H1 (cell line): ENCODE measurements at regions not wholly inside any gene's neighbourhood (a gene's known extent, or its start where the extent isn't known, plus 50 kb on each side); places are given as distances from the start of the nearest gene placed in this dataset.

Experiments
- CTCF ChIA-PET: fragments of 300-600 bp; sonication (Branson Sonifier 250); formaldehyde crosslinking; loops from one replicate; lab custom pipeline; 2021; ENCODE audit not compliant: partially characterized antibody; lab: Charles Lee
- POLR2A ChIA-PET: fragments of 300-600 bp; sonication (Branson Sonifier 250); formaldehyde crosslinking; loops from one replicate; lab custom pipeline; 2021; ENCODE audit warnings: inconsistent platforms; ENCODE audit not compliant: partially characterized antibody; lab: Charles Lee
- DNase-seq, 2 experiments: peaks; one replicate each; pipeline versions ENCODE4 v3.0.0 to v3.0.0-alpha.2; 2010 to 2022; ENCODE audit warnings: low spot score in 2 of 2, low read depth in 1 of 2, mixed read lengths in 1 of 2
- FAIRE-seq: peaks from 2 replicates; lab custom pipeline; 2011; peaks lifted over from hg19 to GRCh38; lab: Jason Lieb, UNC
- H2AFZ ChIP-seq: 2 replicates; pipeline ENCODE4 v1.8.1; 2012; ENCODE audit warnings: low read length, inconsistent platforms
- H2AK5ac ChIP-seq: 2 replicates; pipeline ENCODE4 v1.6.1; 2013; ENCODE audit warnings: low read depth, low read length
- H2BK120ac ChIP-seq: replicated peaks from 2 replicates; pipeline ENCODE3; 2013; ENCODE audit warnings: low read depth, low read length, inconsistent platforms
- H2BK12ac ChIP-seq: 2 replicates; pipeline ENCODE4 v1.6.1; 2013; ENCODE audit warnings: low read depth, low read length
- H2BK15ac ChIP-seq: 2 replicates; pipeline ENCODE4 v1.6.1; 2013; ENCODE audit warnings: low read length
- H2BK20ac ChIP-seq: 2 replicates; pipeline ENCODE4 v1.6.1; 2013; ENCODE audit warnings: low read length
- H2BK5ac ChIP-seq: 2 replicates; pipeline ENCODE4 v1.6.1; 2013; ENCODE audit warnings: low read depth, low read length
- H3K14ac ChIP-seq: 2 replicates; pipeline ENCODE4 v1.6.1; 2013; ENCODE audit warnings: inconsistent platforms; ENCODE audit not compliant: insufficient read length
- H3K18ac ChIP-seq: 2 replicates; pipeline ENCODE4 v1.6.1; 2013; ENCODE audit warnings: low read length; ENCODE audit errors: extremely low read depth
- H3K23ac ChIP-seq: 2 replicates; pipeline ENCODE4 v1.6.1; 2013; ENCODE audit warnings: inconsistent platforms; ENCODE audit not compliant: insufficient read length
- H3K23me2 ChIP-seq: 2 replicates; pipeline ENCODE4 v1.6.1; 2013; ENCODE audit warnings: low read depth, low read length
- H3K27ac ChIP-seq: 2 replicates; pipeline ENCODE4 v1.6.1; 2011; ENCODE audit warnings: low read depth, low read length, inconsistent platforms
- H3K27me3 ChIP-seq, 4 experiments: replicated peaks in 1 of 4; 1 replicate in 1 of 4; 2 replicates in 3 of 4; pipeline versions ENCODE4 v1.6.1 to v1.8.1; 2011 to 2013; ENCODE audit warnings: low read length in 3 of 4, mild to moderate bottlenecking in 3 of 4, inconsistent platforms in 2 of 4, mixed read lengths in 2 of 4, moderate library complexity in 1 of 4; ENCODE audit not compliant: control insufficient read depth in 3 of 4, insufficient read depth in 3 of 4; ENCODE audit errors: extremely low read depth in 1 of 4
- H3K36me3 ChIP-seq, 4 experiments: 2 replicates each; pipeline versions ENCODE4 v1.6.1 to v1.8.1; 2011 to 2013; ENCODE audit warnings: mild to moderate bottlenecking in 4 of 4, low read length in 3 of 4, moderate library complexity in 2 of 4, control low read depth in 1 of 4, inconsistent platforms in 1 of 4; ENCODE audit not compliant: insufficient read depth in 4 of 4, control insufficient read depth in 2 of 4
- H3K4ac ChIP-seq: replicated peaks from 2 replicates; pipeline ENCODE3; 2013; ENCODE audit warnings: low read length, low read depth, mixed read lengths, inconsistent platforms; ENCODE audit not compliant: insufficient read length
- H3K4me1 ChIP-seq, 4 experiments: replicated peaks in 1 of 4; 1 replicate in 1 of 4; 2 replicates in 3 of 4; pipeline versions ENCODE4 v1.6.1 to v1.8.1; 2011 to 2013; ENCODE audit warnings: low read length in 3 of 4, inconsistent platforms in 2 of 4, mixed read lengths in 1 of 4; ENCODE audit not compliant: insufficient read depth in 4 of 4, control insufficient read depth in 3 of 4
- H3K4me2 ChIP-seq, 2 experiments: 2 replicates each; pipeline versions ENCODE4 v1.6.1 to v1.8.1; 2011 to 2013; ENCODE audit warnings: low read depth in 2 of 2, low read length in 2 of 2, control low read depth in 1 of 2, inconsistent platforms in 1 of 2, mild to moderate bottlenecking in 1 of 2; ENCODE audit not compliant: insufficient read depth in 1 of 2
- H3K4me3 ChIP-seq, 4 experiments: fragments of 200-600, 300-600 bp in 1 of 4; sonication (generic), shearing (Covaris generic), sonication (Bioruptor Twin) in 1 of 4; 2 replicates each; pipeline versions ENCODE4 v1.5.1 to v1.8.1; 2011 to 2016; ENCODE audit warnings: low read length in 4 of 4, low read depth in 3 of 4, control low read depth in 2 of 4, inconsistent platforms in 2 of 4, mild to moderate bottlenecking in 2 of 4, mixed read lengths in 1 of 4, moderate library complexity in 1 of 4; ENCODE audit not compliant: insufficient read depth in 2 of 4; ENCODE audit errors: extremely low read depth in 1 of 4
- H3K56ac ChIP-seq: replicated peaks from 2 replicates; pipeline ENCODE3; 2013; ENCODE audit warnings: low read depth, mild to moderate bottlenecking, mixed read lengths, low read length, inconsistent platforms; ENCODE audit not compliant: insufficient read length
- H3K79me1 ChIP-seq: 2 replicates; pipeline ENCODE4 v1.6.1; 2013; ENCODE audit warnings: low read depth, low read length, control low read depth
- H3K79me2 ChIP-seq, 2 experiments: 2 replicates each; pipeline versions ENCODE4 v1.6.1 to v1.8.1; 2012 to 2013; ENCODE audit warnings: low read length in 2 of 2, mild to moderate bottlenecking in 2 of 2, inconsistent platforms in 1 of 2; ENCODE audit not compliant: insufficient read depth in 2 of 2, control insufficient read depth in 1 of 2
- H3K9ac ChIP-seq, 4 experiments: replicated peaks in 1 of 4; 1 replicate in 1 of 4; 2 replicates in 3 of 4; pipeline versions ENCODE4 v1.6.1 to v1.8.1; 2011 to 2013; ENCODE audit warnings: low read depth in 3 of 4, low read length in 3 of 4, control low read depth in 2 of 4, mild to moderate bottlenecking in 2 of 4, moderate library complexity in 2 of 4, inconsistent platforms in 1 of 4; ENCODE audit errors: extremely low read depth in 1 of 4
- H3K9me3 ChIP-seq, 2 experiments: 2 replicates each; pipeline versions ENCODE4 v1.6.1 to v1.8.1; 2012 to 2013; ENCODE audit warnings: mild to moderate bottlenecking in 2 of 2, moderate library complexity in 2 of 2, control low read depth in 1 of 2, inconsistent platforms in 1 of 2, low read depth in 1 of 2, low read length in 1 of 2, mixed read lengths in 1 of 2; ENCODE audit not compliant: insufficient read depth in 2 of 2
- H4K20me1 ChIP-seq, 2 experiments: replicated peaks in 1 of 2; 2 replicates each; pipeline versions ENCODE3 to v1.8.1; 2011 to 2013; ENCODE audit warnings: inconsistent platforms in 2 of 2, low read length in 2 of 2, mild to moderate bottlenecking in 1 of 2; ENCODE audit not compliant: insufficient read depth in 2 of 2, control insufficient read depth in 1 of 2
- H4K5ac ChIP-seq: 2 replicates; pipeline ENCODE4 v1.6.1; 2013; ENCODE audit warnings: low read length, low read depth, mixed read lengths, inconsistent platforms; ENCODE audit not compliant: insufficient read length
- H4K8ac ChIP-seq: 2 replicates; pipeline ENCODE4 v1.8.0; 2013; ENCODE audit warnings: mild to moderate bottlenecking, moderate library complexity, low read length, inconsistent platforms; ENCODE audit not compliant: insufficient read depth; ENCODE audit errors: extremely low read depth
- H4K91ac ChIP-seq: replicated peaks from 2 replicates; pipeline ENCODE3; 2013; ENCODE audit warnings: low read length, mixed read lengths, inconsistent platforms; ENCODE audit not compliant: insufficient read length
- BACH1 ChIP-seq: IDR thresholded peaks from 2 replicates; pipeline ENCODE4 v1.6.1; 2012; ENCODE audit warnings: low read length, improper control_type of control experiment
- BCL11A ChIP-seq, 2 experiments: IDR thresholded peaks; one replicate each; pipeline ENCODE4 v1.6.1; 2011; ENCODE audit warnings: low read depth in 2 of 2, low read length in 2 of 2, mild to moderate bottlenecking in 2 of 2
- BRCA1 ChIP-seq: IDR thresholded peaks from 2 replicates; pipeline ENCODE4 v1.6.1; 2012; ENCODE audit warnings: low read depth, low read length, improper control_type of control experiment
- CEBPB ChIP-seq: IDR thresholded peaks from 2 replicates; pipeline ENCODE4 v1.6.1; 2012; ENCODE audit warnings: low read depth, low read length
- EGR1 ChIP-seq: IDR thresholded peaks from 2 replicates; pipeline ENCODE4 v1.6.1; 2011; ENCODE audit warnings: low read depth, low read length, borderline replicate concordance
- HDAC2 ChIP-seq, 2 experiments: fragments of 300-600 bp in 1 of 2; sonication (generic) in 1 of 2; IDR thresholded peaks; 2 replicates each; pipeline ENCODE4 v1.6.1; 2011 to 2012; ENCODE audit warnings: low read depth in 2 of 2, low read length in 2 of 2, mild to moderate bottlenecking in 2 of 2, moderate library complexity in 2 of 2, borderline replicate concordance in 1 of 2, inconsistent platforms in 1 of 2
- KDM1A ChIP-seq: fragments of 200-600, 300-600 bp; sonication (generic); IDR thresholded peaks from 2 replicates; pipeline ENCODE4 v1.7.1; 2016; ENCODE audit warnings: mild to moderate bottlenecking, low read length, borderline replicate concordance
- POLR2AphosphoS5 ChIP-seq: IDR thresholded peaks from 2 replicates; pipeline ENCODE4 v1.6.1; 2011; ENCODE audit warnings: low read depth, low read length
- RNF2 ChIP-seq: fragments of 200-900, 300-1000 bp; sonication (generic); IDR thresholded peaks from 2 replicates; pipeline ENCODE4 v1.7.1; 2016; ENCODE audit warnings: borderline replicate concordance, low read depth, mild to moderate bottlenecking, antibody characterized with exemption, low read length; ENCODE audit not compliant: poor library complexity, severe bottlenecking; ENCODE audit errors: missing control alignments
- SIRT6 ChIP-seq: IDR thresholded peaks from one replicate; pipeline ENCODE4 v1.7.1; 2012; ENCODE audit warnings: low read length, inconsistent platforms
- TAF7 ChIP-seq: optimal IDR thresholded peaks from 2 replicates; pipeline ENCODE3; 2011; ENCODE audit warnings: low read depth, mild to moderate bottlenecking, inconsistent platforms, low read length, moderate library complexity, borderline replicate concordance
- WGBS, 2 experiments: shearing (Covaris generic) in 1 of 2; methylation state at CpG; one replicate each; pipeline versions ENCODE4 v1.1.6 to v1.1.7; 2013 to 2015; ENCODE audit warnings: low lambda C conversion rate in 2 of 2, mixed read lengths in 2 of 2, inconsistent platforms in 1 of 2, low coverage in 1 of 2, missing lambda C conversion rate in 1 of 2; ENCODE audit not compliant: insufficient replicate concordance in 2 of 2, insufficient coverage in 1 of 2, insufficient read length in 1 of 2; ENCODE audit errors: extremely low coverage in 1 of 2, missing lambda C conversion rate in 1 of 2; 5-methylcytosine and 5-hydroxymethylcytosine counted together
- TF ChIP-seq, protein P1 (sequence below), 3 experiments: IDR thresholded peaks; 1 replicate in 2 of 3; 2 replicates in 1 of 3; pipeline versions ENCODE4 v1.5.1 to v1.6.1; 2011; ENCODE audit warnings: low read length in 3 of 3, mild to moderate bottlenecking in 3 of 3, inconsistent platforms in 2 of 3, low read depth in 1 of 3, moderate library complexity in 1 of 3; ENCODE audit not compliant: insufficient read depth in 1 of 3; ENCODE audit errors: control extremely low read depth in 1 of 3

DNA sequence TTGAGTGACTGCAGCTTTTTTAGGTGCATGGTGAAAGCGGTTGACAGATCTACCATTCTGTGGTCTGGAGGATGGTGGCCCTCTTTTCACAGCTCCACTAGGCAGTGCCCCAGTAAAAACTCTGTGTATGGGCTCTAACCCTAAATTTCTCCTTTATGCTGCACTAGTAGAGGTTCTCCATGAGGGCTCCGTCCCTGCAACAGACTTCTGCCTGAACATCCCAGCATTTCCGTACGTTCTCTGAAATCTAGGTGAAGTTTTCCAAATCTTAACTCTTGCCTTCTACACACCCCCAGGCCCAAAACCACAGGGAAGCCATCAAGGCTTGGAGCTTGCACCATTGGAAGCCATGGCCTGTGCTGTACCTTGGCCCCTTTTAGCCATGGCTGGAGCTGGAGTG lies 1898.1 kb upstream of the NUDT12 start:
- DNase-seq, result no peak
- no peak overlapping the region for H2AK5ac ChIP-seq
- H2BK15ac ChIP-seq, result no peak overlapping the region
- H3K27me3 ChIP-seq, result no peaks in the 10 kb centered on the region
- POLR2A ChIA-PET, result no interaction called here
- H3K36me3 ChIP-seq, result peaks cover 0 to 3% (median 0%) of the 10 kb centered on the region in 4 experiments; a peak in 1 of 8 replicates
- FAIRE-seq, result no peak
- no peak overlapping the region for H4K91ac ChIP-seq
- H3K27ac ChIP-seq, result no peak overlapping the region
- no peak overlapping the region for H2BK12ac ChIP-seq
- no peaks in the 10 kb centered on the region for H3K23me2 ChIP-seq
- no peak overlapping the region for H3K23ac ChIP-seq
- no peak overlapping the region for H3K4me2 ChIP-seq
- H3K9ac ChIP-seq, result no peak overlapping the region
- no peak overlapping the region for H4K5ac ChIP-seq
- no peak overlapping the region for H3K4me3 ChIP-seq
- no peak overlapping the region for H3K18ac ChIP-seq
- no peak overlapping the region for H2AFZ ChIP-seq
- H2BK120ac ChIP-seq, result no peak overlapping the region
- H3K79me1 ChIP-seq, result no peaks in the 10 kb centered on the region
- H3K56ac ChIP-seq, result no peak overlapping the region
- no peaks in the 10 kb centered on the region for H3K4me1 ChIP-seq
- no peaks in the 10 kb centered on the region for H4K20me1 ChIP-seq
- peaks cover 25 to 32% of the 10 kb centered on the region in 2 experiments for H3K9me3 ChIP-seq
- WGBS, 2 experiments, result 96% methylated on average over 4 of the region's 4 CpGs; no CpG with 5 or more reads in 1 of the 2 experiments
- H2BK20ac ChIP-seq, result no peak overlapping the region
- CTCF ChIA-PET, result no interaction called here
- no peaks in the 10 kb centered on the region for H3K79me2 ChIP-seq
- H2BK5ac ChIP-seq, result no peak overlapping the region
- no peak overlapping the region for H3K14ac ChIP-seq
- H4K8ac ChIP-seq, result no peak overlapping the region
- no peak overlapping the region for H3K4ac ChIP-seq
- no peak for TF ChIP-seq BACH1
- no peak for TF ChIP-seq RNF2
- TF ChIP-seq BCL11A (IDR thresholded peaks at IDR 0.05; ENCODE audit: low read depth in 2 of 2, low read length in 2 of 2), result no peak
- no peak for TF ChIP-seq CEBPB
- TF ChIP-seq, protein P1, sequence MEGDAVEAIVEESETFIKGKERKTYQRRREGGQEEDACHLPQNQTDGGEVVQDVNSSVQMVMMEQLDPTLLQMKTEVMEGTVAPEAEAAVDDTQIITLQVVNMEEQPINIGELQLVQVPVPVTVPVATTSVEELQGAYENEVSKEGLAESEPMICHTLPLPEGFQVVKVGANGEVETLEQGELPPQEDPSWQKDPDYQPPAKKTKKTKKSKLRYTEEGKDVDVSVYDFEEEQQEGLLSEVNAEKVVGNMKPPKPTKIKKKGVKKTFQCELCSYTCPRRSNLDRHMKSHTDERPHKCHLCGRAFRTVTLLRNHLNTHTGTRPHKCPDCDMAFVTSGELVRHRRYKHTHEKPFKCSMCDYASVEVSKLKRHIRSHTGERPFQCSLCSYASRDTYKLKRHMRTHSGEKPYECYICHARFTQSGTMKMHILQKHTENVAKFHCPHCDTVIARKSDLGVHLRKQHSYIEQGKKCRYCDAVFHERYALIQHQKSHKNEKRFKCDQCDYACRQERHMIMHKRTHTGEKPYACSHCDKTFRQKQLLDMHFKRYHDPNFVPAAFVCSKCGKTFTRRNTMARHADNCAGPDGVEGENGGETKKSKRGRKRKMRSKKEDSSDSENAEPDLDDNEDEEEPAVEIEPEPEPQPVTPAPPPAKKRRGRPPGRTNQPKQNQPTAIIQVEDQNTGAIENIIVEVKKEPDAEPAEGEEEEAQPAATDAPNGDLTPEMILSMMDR (IDR thresholded peaks at IDR 0.05; ENCODE audit: control extremely low read depth in 1 of 3, insufficient read depth in 1 of 3, low read depth in 1 of 3, low read length in 3 of 3), result no peak
- TF ChIP-seq POLR2AphosphoS5, result no peak
- TF ChIP-seq HDAC2 (IDR thresholded peaks at IDR 0.05; ENCODE audit: borderline replicate concordance in 1 of 2, low read depth in 2 of 2, low read length in 2 of 2), result no peak
- TF ChIP-seq KDM1A, result no peak
- TF ChIP-seq TAF7, result no peak
- TF ChIP-seq EGR1, result no peak
- no peak for TF ChIP-seq SIRT6
- no peak for TF ChIP-seq BRCA1
